LHCN-M2 (cell line): ENCODE measurements at regions not wholly inside any gene's neighbourhood (a gene's known extent, or its start where the extent isn't known, plus 50 kb on each side); places are given as distances from the start of the nearest gene placed in this dataset.
A peak's percentile ranks its signal among the peaks of the same experiment; 100 is the strongest.
"Not testable (repeated sequence)": the region's sequence is repeated elsewhere in the genome, so short reads cannot be mapped to it uniquely, and the experiment has no call there.

Source experiments
- DNase-seq: peaks from one replicate; pipeline ENCODE4 v3.0.0-alpha.2; 2012; ENCODE audit warnings: low read depth

DNA sequence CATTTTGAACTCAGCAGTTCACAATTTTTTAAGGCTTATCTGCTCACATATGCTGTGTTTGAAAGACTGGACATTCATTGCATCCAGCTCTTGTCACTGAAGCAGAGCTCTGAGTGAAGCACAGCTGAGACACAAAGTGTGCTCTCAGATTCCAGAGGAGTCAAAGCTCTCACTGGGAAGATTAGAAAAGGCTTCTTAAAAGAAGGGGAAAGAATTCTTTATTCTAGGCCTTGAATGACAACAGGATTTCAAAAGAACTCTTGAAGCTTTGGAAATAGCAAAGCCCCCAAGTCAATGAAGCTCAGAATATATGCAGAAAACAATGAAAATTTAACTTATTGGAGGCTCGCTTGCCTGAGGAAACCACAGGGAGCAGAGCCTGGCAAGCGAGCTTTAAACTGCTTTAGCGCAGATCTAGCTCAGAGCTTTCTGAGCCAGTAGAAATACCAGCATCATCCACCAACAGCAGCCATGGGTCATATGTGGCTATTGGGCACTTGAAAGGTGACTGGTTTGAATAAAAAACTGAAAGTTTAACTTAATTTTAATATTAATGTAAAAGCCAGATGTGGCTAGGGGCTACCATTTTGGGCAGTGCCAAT lies 369.7 kb downstream of the OSR1 start:
- DNase-seq: peak; percentile 42

- DNase-seq: peak; percentile 96
Measured at GRCh38 chr2:18987592-18988073, 370.8 kb downstream of the OSR1 start.

GRCh38 chr2:18987016-18987415 lies 371.4 kb downstream of the OSR1 start:
- DNase-seq: no peak

DNA sequence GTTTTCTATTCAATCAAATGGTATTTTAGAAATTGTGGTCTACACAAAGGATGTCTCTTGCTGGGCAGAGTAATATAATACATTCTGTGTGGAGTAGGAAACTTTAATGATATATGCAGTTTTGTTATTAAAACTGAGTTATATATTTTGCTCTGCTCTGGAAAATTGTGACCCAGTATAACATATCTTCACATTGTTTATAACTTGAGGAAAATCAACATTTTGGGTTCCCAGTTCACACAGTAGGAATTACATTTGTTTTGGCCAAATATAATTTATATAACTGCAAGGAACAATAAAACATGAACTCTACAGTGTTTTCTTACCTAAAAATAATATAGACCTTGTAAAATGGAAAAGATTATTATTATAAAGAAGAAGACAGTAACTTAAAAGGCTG lies 372.4 kb downstream of the OSR1 start:
- DNase-seq: no peak

GRCh38 chr2:18980786-18981430 lies 377.5 kb downstream of the OSR1 start:
- no peak for DNase-seq

DNA sequence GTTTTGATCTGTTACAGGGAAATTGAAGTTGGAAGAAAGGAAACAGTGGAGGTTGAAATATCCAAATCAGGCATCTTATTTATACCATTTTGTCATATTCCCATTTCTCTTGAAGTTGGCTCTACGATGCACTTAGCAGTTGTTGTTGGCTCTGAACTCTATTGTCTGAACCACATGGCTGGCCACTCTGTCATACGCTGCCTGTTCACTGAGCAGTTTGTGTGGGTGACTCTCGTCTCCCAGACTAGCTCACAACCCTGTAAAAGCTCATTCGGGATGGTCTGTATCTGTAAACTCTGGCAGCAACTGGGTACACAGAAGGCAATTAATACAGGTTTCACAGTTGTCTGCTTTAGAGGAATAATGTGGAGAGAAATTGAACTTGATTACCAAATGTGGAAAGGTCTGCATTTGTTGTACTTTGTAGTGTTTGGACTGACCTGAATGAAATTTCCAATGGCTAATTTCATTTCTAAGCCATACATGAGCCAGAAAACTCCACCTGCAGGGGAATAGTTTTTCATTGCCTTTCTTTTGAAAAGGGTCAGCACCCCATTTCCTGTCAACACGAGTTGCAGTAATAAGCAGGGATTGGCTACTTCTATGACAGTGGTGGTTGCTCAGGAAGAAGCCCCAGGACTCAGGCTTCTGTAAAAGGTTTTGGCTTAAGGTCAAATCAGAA lies 378.2 kb downstream of the OSR1 start:
- DNase-seq: no peak

DNA sequence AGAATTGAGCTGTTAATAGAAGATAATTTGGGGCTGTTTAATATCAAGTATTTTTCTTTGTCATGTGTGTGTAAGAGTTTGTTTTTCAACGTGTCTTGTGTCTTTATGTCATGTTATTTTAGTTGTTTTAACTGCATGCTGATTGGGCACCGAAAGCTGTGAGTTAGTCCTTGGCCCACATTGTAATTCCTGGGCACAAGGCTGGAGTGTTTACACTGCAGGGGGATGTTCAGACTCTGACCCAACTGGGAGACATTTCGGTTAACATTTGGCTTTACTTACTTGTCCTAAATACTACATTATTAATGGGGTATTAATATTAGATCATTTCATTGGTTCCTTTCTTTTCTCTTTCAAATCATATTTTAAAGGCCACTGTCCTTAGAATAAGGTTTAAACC lies 381.0 kb downstream of the OSR1 start:
- no peak for DNase-seq

- peak; percentile 98 for DNase-seq
Measured at GRCh38 chr2:18976168-18976961, 382.1 kb downstream of the OSR1 start.

DNA sequence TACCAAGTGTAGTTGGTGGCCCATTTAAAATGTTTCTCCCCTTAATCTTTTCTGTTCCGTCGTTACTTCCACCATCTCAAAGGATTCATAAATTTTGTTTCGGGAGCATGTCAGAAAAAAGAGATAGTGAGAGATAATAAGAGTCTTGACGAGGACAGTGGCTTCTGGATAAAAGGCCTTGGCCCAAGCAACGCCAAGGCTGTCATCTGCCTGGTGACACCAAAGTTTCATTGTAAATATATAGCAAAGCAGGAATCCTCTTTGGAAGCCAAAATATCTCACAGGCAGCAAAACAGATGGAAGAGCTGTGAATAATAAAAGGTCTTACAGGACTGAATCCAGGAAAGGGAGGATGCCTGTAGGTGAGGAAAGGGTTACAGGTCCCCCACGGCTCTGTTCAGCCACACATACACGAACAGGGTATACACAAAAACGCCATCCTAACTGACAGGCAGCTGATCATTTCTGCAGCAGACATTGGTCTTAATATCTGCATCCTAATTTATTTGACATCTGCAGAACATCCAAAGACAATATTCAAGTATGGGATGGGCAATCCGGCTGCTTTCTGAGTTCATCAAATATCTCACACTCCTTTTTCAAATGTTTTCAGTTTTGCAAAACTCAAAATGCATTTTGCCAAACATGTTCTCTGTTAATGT lies 382.8 kb downstream of the OSR1 start:
- DNase-seq: no peak

GRCh38 chr2:18971628-18972027 lies 382.3 kb upstream of the NT5C1B start:
- DNase-seq: peak; percentile 21

GRCh38 chr2:18971069-18971378 lies 381.7 kb upstream of the NT5C1B start:
- no peak for DNase-seq

DNA sequence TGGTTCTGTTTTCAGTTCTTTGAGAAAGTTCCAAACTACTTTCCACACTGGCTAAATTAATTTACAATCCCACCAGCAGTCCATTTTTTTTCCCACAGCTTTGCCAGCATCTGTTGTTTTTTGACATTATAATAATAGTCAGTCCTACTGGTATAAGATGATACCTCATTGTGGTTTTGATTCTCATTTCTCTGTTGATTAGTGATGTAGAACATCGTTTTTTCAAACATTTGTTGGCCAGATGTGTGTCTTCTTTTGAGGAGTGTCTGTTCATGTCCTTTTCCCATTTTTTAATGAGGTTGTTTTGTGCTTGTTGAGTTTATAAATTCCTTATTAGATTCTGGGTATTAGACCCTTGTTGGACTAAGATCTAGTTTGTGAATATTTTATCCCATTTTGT lies 376.8 kb upstream of the NT5C1B start:
- DNase-seq: peak; percentile 60

DNA sequence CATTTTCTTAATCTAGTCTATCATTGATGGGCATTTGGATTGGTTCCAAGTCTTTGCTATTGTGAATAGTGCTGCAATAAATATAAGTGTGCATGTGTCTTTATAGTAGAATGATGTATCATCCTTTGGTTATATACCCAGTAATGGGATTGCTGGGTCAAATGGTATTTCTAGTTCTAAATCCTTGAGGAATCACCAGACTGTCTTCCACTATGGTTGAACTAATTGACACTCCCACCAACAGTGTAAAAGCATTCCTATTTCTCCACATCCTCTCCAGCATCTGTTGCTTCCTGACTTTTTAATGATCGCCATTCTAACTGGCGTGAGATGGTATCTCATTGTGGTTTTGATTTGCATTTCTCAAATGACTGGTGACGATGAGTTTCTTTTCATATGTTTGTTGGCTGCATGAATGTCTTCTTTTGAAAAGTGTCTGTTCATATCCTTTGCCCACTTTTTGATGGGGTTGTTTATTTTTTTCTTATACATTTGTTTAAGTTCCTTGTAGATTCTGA lies 374.4 kb upstream of the NT5C1B start:
- not testable (repeated sequence) for DNase-seq

DNA sequence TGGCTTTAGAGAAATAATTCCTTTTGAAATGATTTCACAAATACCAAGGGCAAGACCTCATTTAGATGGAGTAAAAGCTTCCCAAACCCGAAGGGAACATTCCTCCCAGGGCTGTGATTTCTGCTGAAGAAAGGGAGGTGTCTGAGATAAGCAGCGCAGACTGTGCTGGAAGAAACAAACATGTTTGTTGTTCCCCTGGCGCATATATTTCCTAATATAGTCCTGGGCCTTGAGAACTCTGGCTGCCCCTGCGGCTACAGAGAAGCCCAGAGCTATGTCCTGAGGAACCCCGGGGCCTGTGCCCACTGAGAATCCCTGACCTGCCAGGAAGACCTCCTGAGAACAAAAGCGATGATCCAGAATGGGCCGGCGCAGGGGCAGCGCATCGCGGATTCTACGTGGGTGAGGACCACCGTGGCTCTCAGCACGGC lies 372.6 kb upstream of the NT5C1B start:
- DNase-seq: no peak

DNA sequence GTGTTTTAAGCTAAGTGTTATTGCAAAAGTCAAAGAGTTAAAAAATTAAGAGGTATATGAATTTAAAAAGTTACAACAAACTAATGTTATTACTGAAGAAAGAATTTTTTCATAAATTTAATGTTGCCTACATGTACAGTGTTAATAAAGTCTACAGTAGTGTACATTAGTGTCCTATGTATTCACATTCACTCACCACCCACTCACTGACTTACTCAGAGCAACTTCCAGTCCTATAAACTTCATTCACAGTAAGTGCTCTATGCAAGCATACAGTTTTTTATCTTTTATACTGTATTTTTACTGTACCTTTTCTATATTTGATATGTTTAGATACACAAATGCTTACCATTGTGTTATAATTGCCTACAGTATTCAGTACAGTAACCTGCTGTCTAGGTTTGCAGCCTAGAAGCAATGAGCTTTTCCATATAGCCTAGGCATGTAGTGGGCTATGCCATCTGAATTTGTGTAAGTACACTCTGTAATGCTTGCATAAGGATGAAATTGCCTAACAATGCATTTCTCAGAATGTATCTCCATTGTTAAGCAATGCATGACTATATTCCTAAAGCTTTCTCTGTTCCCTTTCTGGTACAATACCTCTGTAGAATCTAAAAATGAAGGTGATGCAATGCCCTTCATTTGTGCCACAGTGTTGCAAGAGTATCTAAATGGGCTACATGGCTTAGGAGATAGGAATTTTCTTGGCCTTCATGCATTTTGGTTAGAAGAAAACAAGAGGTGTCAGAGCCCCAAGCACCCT lies 370.8 kb upstream of the NT5C1B start:
- peak; percentile 32 for DNase-seq

DNA sequence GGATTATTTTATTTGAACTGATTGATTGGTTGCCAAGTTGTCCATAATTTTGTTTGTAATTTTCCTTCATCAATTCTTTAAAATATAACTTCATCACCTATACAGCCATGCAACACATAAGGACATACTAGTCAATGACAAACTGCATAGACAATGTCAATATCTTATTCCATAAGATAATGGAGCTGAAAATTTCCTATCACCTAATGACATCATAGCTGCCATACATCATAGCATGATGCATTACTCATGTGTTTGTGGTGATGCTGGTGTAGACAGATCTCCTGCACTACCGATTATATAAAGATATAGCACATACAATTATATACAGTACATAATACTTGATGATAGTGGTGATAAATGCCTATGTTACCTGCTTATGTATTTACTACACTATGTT lies 369.8 kb upstream of the NT5C1B start:
- DNase-seq: no peak

- DNase-seq: no peak
Measured at GRCh38 chr2:18957909-18958308, 368.5 kb upstream of the NT5C1B start.

DNA sequence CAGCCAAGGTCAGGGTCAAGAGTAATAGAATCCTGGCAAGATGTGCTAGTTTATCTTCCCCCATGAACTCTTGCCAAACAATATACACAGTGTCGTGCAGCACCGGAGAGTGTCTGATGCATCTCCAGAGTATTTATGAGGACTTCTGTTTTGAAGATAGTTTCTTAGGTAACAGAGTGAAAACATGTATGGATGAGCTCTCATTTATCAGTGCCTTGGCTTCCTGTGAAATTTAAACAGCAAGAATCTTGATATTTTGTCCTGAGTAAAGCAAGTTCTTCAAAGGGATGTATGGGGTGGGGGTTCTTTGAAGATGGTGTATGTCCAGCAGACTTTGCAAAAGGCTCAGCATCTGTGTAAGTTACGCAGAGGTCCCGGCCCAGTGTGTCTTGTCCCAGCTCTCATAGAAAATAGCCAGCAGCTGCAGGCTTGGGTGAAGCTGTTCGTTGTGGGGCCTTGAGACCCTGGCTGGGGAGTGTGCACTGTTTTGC lies 361.0 kb upstream of the NT5C1B start:
- peak; percentile 70 for DNase-seq

GRCh38 chr2:18949871-18950270 lies 360.5 kb upstream of the NT5C1B start:
- peak; percentile 9 for DNase-seq

DNA sequence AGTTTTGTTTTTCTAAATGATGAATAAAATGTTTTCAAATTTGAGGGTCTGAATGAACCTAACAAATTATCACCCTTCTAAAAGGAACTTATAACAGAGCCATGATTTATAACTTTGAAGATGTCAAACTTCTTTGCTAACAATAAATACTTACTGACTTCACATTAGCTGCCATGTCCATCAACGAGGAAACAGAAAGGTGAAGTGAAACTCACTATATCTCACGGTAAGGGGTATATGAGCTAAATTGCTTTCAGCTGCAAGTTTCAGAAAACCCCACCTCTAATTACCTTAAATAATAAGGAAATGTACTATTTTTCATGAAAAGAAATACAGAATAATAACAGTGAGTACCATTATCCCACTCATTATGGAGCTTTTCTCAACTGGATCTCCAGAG lies 350.8 kb upstream of the NT5C1B start:
- no peak for DNase-seq

- DNase-seq: not testable (repeated sequence)
Measured at GRCh38 chr2:18939740-18940139, 350.4 kb upstream of the NT5C1B start.
